Stimulated activated CD8-positive, alpha-beta memory T cell treated with anti-CD3 and anti-CD28 coated beads, Interleukin-4, amount 100 ng/mL, for 4 hours (primary cell): ENCODE measurements at regions not wholly inside any gene's neighbourhood (a gene's known extent, or its start where the extent isn't known, plus 50 kb on each side); places are given as distances from the start of the nearest gene placed in this dataset.

ENCODE experiments used
- DNase-seq, 2 donors: peaks; one replicate each; pipeline ENCODE4 v3.0.0-alpha.2; 2020; ENCODE audit warnings: low read depth in 2 of 2, low spot score in 1 of 2

- no peak for DNase-seq
Observed at GRCh38 chr16:79728048-79728922, 127.7 kb upstream of the MAF start.

- DNase-seq = no peak
Observed at GRCh38 chr16:79726902-79727301, 126.4 kb upstream of the MAF start.

GRCh38 chr16:79725051-79725450 lies 124.5 kb upstream of the MAF start:
- no peak for DNase-seq

GRCh38 chr16:79723583-79724168 lies 123.1 kb upstream of the MAF start:
- DNase-seq = no peak

- no peak for DNase-seq
Observed at GRCh38 chr16:79721270-79721669, 120.7 kb upstream of the MAF start.

- no peak for DNase-seq
Observed at GRCh38 chr16:79717333-79718137, 117.0 kb upstream of the MAF start.

- DNase-seq = no peak
Observed at GRCh38 chr16:79716645-79717332, 116.3 kb upstream of the MAF start.

GRCh38 chr16:79715061-79715460 lies 114.5 kb upstream of the MAF start:
- DNase-seq = no peak

GRCh38 chr16:79714440-79714839 lies 113.9 kb upstream of the MAF start:
- DNase-seq = no peak

GRCh38 chr16:79713609-79714309 lies 113.2 kb upstream of the MAF start:
- no peak for DNase-seq

- no peak for DNase-seq
Observed at GRCh38 chr16:79712276-79712675, 111.7 kb upstream of the MAF start.

- no peak for DNase-seq
Observed at GRCh38 chr16:79707876-79708275, 107.3 kb upstream of the MAF start.

- no peak for DNase-seq
Observed at GRCh38 chr16:79703066-79703465, 102.5 kb upstream of the MAF start.

- no peak for DNase-seq
Observed at GRCh38 chr16:79698341-79698753, 97.8 kb upstream of the MAF start.

GRCh38 chr16:79697562-79698112 lies 97.1 kb upstream of the MAF start:
- no peak for DNase-seq

- DNase-seq = no peak
Observed at GRCh38 chr16:79691007-79691406, 90.5 kb upstream of the MAF start.

GRCh38 chr16:79690159-79690558 lies 89.6 kb upstream of the MAF start:
- DNase-seq = no peak

GRCh38 chr16:79687249-79688130 lies 87.0 kb upstream of the MAF start:
- no peak for DNase-seq

- no peak for DNase-seq
Observed at GRCh38 chr16:79685871-79686270, 85.3 kb upstream of the MAF start.
